Transverse colon (tissue), 4 donors: ENCODE measurements at regions not wholly inside any gene's neighbourhood (a gene's known extent, or its start where the extent isn't known, plus 50 kb on each side); places are given as distances from the start of the nearest gene placed in this dataset.

Experiments
- CTCF ChIP-seq, 5 experiments: fragments of 200-600 bp in 3 of 5; fragments of 450-650 bp in 2 of 5; sonication (generic) in 3 of 5; IDR thresholded peaks; 1 replicate in 2 of 5; 2 replicates in 3 of 5; pipeline ENCODE4 v1.5.1; 2016 to 2017; ENCODE audit warnings: antibody characterized with exemption in 5 of 5, inconsistent platforms in 3 of 5, mild to moderate bottlenecking in 2 of 5, moderate library complexity in 1 of 5
- EP300 ChIP-seq: sonication (generic); formaldehyde crosslinking; IDR thresholded peaks from one replicate; pipeline ENCODE4 v1.6.1; 2017; ENCODE audit warnings: antibody characterized with exemption, low read depth
- POLR2A ChIP-seq: fragments of 450-650 bp; IDR thresholded peaks from one replicate; pipeline ENCODE4 v1.6.1; 2016; ENCODE audit warnings: antibody characterized with exemption, mild to moderate bottlenecking, moderate library complexity
- POLR2AphosphoS5 ChIP-seq, 3 donors: sonication (generic); formaldehyde crosslinking; IDR thresholded peaks; one replicate each; pipeline ENCODE4 v1.6.1; 2016; ENCODE audit warnings: antibody characterized with exemption in 3 of 3

- TF ChIP-seq CTCF (IDR thresholded peaks at IDR 0.05) (no peak), POLR2A (no peak), EP300 (no peak), POLR2AphosphoS5 (IDR thresholded peaks at IDR 0.05) (no peak)
Measured at GRCh38 chr13:62094932-62095331, 679.3 kb upstream of the PCDH20 start.
